ENCODE measurements at regions not wholly inside any gene's neighbourhood (a gene's known extent, or its start where the extent isn't known, plus 50 kb on each side); places are given as distances from the start of the nearest gene placed in this dataset.

DNA sequence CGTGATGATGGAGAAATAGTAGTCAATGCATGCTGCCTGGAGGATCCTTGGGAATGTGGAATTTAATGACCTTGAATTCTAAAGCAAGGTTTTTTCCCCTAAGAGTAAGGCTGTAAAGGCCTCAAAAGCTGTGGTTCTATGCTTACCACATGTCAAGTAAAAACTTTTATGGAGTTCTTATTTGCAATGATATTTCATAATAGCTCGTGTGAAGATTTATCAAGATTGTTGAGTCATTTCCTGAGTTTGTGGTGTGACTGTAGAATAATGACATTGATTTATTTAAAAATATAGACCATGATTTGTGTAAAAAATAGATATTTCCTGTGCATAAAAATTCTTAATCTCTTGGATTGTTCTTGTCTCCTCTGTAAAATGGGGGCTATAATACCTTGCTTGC lies 67.5 kb upstream of the SORCS1 start:
- no peak for DNase-seq (ENCODE audit: low read depth)

GRCh38 chr10:107230887-107231286 lies 66.4 kb upstream of the SORCS1 start:
- no peak for DNase-seq (ENCODE audit: low read depth)

DNA sequence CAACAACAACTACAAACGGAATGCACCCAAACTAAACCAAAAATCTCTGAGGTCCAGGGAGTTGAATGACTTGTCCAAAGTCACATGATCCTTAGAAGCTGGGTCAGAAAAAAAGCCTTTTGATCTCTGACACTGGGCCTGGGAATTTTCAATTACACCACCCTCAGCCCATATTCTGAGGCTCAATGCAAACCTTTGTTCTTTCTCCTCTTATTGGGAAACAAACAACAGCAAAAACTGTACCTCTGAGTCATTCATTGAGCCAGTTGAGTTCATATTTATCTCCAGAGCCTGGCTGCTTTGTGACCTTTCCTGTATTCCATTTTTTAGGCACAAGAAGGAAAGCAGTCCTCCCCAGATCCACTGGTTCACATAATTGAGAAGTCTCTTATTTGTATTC lies 51.2 kb upstream of the SORCS1 start:
- DNase-seq (ENCODE audit: low read depth), result no peak
